Activated CD4-positive, alpha-beta T cell treated with anti-CD3 and anti-CD28 coated beads, Interleukin-2, amount 50 U/mL, for 48 hours (primary cell): ENCODE measurements at regions not wholly inside any gene's neighbourhood (a gene's known extent, or its start where the extent isn't known, plus 50 kb on each side); places are given as distances from the start of the nearest gene placed in this dataset.

Experiments used
- DNase-seq, 2 experiments: peaks; one replicate each; pipeline ENCODE4 v3.0.0-alpha.2; 2020

- no peak for DNase-seq
Measured at GRCh38 chr17:77883213-77883650, 75.3 kb upstream of the TNRC6C start.

- DNase-seq = no peak
Measured at GRCh38 chr17:77884019-77884418, 74.5 kb upstream of the TNRC6C start.

GRCh38 chr17:77884967-77885641 is 73.4 kb upstream of the TNRC6C start:
- DNase-seq = no peak

GRCh38 chr17:77885678-77886386 is 72.7 kb upstream of the TNRC6C start:
- no peak for DNase-seq

GRCh38 chr17:77886387-77886728 is 72.1 kb upstream of the TNRC6C start:
- DNase-seq = peak in 1 of 2 experiments; percentile 14

GRCh38 chr17:77887110-77887463 is 71.4 kb upstream of the TNRC6C start:
- no peak for DNase-seq

- peak; percentile 57 to 68 for DNase-seq
Measured at GRCh38 chr17:77887464-77888241, 70.8 kb upstream of the TNRC6C start.

GRCh38 chr17:77888242-77889134 is 70.0 kb upstream of the TNRC6C start:
- DNase-seq = no peak

- no peak for DNase-seq
Measured at GRCh38 chr17:77889135-77889505, 69.4 kb upstream of the TNRC6C start.

- no peak for DNase-seq
Measured at GRCh38 chr17:77889866-77890760, 68.4 kb upstream of the TNRC6C start.

GRCh38 chr17:77890771-77891170 is 67.7 kb upstream of the TNRC6C start:
- DNase-seq = no peak

GRCh38 chr17:77891602-77892001 is 66.9 kb upstream of the TNRC6C start:
- no peak for DNase-seq

GRCh38 chr17:77892031-77892430 is 66.5 kb upstream of the TNRC6C start:
- no peak for DNase-seq

GRCh38 chr17:77892469-77893143 is 65.9 kb upstream of the TNRC6C start:
- DNase-seq = peak in 1 of 2 experiments; percentile 19

GRCh38 chr17:77893144-77894044 is 65.1 kb upstream of the TNRC6C start:
- no peak for DNase-seq

GRCh38 chr17:77894126-77894956 is 64.2 kb upstream of the TNRC6C start:
- DNase-seq = no peak

GRCh38 chr17:77897741-77898301 is 60.7 kb upstream of the TNRC6C start:
- DNase-seq = no peak

GRCh38 chr17:77898521-77899434 is 59.7 kb upstream of the TNRC6C start:
- no peak for DNase-seq
